GM10248 (cell line): ENCODE measurements at regions not wholly inside any gene's neighbourhood (a gene's known extent, or its start where the extent isn't known, plus 50 kb on each side); places are given as distances from the start of the nearest gene placed in this dataset.

Source experiments
- CTCF ChIA-PET: fragments of 300-600 bp; sonication (Branson Sonifier 250); formaldehyde crosslinking; extraction: SDS; loops from one replicate; lab custom pipeline; 2021; ENCODE audit warnings: antibody characterized with exemption; lab: Yijun Ruan, JAX
- POLR2A ChIA-PET: fragments of 350-650 bp; sonication (Branson Sonifier 250); formaldehyde crosslinking; extraction: SDS; loops from one replicate; lab custom pipeline; 2020; ENCODE audit warnings: antibody characterized with exemption; lab: Yijun Ruan, JAX
- DNase-seq: peaks from one replicate; pipeline ENCODE4 v3.0.0; 2012; ENCODE audit errors: extremely low spot score
- TF ChIP-seq, protein P1 (sequence below): IDR thresholded peaks from 2 replicates; pipeline ENCODE4 v1.5.1; 2012; ENCODE audit warnings: mild to moderate bottlenecking, low read depth; ENCODE audit errors: extremely low read depth, missing control alignments, control extremely low read depth

- CTCF ChIA-PET = no interaction called here
Measured at GRCh38 chr22:48250937-48251530, 1488.6 kb downstream of the TBC1D22A start.

GRCh38 chr22:48250286-48250895, 1487.9 kb downstream of the TBC1D22A start:
- no peak for DNase-seq
- POLR2A ChIA-PET = no interaction called here
- CTCF ChIA-PET = no interaction called here
- TF ChIP-seq, protein P1, sequence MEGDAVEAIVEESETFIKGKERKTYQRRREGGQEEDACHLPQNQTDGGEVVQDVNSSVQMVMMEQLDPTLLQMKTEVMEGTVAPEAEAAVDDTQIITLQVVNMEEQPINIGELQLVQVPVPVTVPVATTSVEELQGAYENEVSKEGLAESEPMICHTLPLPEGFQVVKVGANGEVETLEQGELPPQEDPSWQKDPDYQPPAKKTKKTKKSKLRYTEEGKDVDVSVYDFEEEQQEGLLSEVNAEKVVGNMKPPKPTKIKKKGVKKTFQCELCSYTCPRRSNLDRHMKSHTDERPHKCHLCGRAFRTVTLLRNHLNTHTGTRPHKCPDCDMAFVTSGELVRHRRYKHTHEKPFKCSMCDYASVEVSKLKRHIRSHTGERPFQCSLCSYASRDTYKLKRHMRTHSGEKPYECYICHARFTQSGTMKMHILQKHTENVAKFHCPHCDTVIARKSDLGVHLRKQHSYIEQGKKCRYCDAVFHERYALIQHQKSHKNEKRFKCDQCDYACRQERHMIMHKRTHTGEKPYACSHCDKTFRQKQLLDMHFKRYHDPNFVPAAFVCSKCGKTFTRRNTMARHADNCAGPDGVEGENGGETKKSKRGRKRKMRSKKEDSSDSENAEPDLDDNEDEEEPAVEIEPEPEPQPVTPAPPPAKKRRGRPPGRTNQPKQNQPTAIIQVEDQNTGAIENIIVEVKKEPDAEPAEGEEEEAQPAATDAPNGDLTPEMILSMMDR = no peak

More at GRCh38 chr22:48250937-48251530, 1488.6 kb downstream of the TBC1D22A start:
- TF ChIP-seq, protein P1 = no peak
- POLR2A ChIA-PET = no interaction called here
- no peak for DNase-seq

- CTCF ChIA-PET = no interaction called here
- TF ChIP-seq, protein P1 = no peak
- DNase-seq = no peak
- POLR2A ChIA-PET = no interaction called here
Measured at GRCh38 chr22:48249713-48250268, 1487.3 kb downstream of the TBC1D22A start.

GRCh38 chr22:48248901-48249455, 1486.5 kb downstream of the TBC1D22A start:
- DNase-seq = no peak
- POLR2A ChIA-PET = no interaction called here
- TF ChIP-seq, protein P1 = no peak
- CTCF ChIA-PET = no interaction called here

DNA sequence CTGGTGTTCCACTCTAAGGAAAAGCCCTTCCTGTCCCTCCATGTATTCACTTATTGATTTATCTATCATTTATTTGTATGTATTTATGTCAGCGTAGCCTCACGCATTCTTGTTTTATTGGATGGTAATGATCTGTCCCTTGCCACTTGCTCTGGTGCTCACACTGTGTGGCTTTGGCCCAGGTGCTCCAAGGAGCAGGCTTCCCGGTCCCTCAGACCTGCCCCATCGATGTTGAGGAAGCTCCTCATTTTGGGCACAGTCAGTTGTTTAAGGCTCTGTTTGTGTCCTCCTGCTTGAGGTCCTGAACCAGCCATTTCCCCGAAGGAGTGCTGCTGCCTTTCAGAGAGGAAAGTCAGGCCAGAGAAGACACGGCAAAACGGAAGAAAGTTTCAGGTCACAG, 1485.4 kb downstream of the TBC1D22A start:
- POLR2A ChIA-PET = no interaction called here
- no peak for DNase-seq
- TF ChIP-seq, protein P1 = no peak
- CTCF ChIA-PET = no interaction called here

GRCh38 chr22:48245196-48245485, 1482.7 kb downstream of the TBC1D22A start:
- CTCF ChIA-PET = no interaction called here
- POLR2A ChIA-PET = no interaction called here
- DNase-seq = no peak
- TF ChIP-seq, protein P1 = no peak
